BJ (cell line): ENCODE measurements at regions not wholly inside any gene's neighbourhood (a gene's known extent, or its start where the extent isn't known, plus 50 kb on each side); places are given as distances from the start of the nearest gene placed in this dataset.
"Not testable (repeated sequence)": the region's sequence is repeated elsewhere in the genome, so short reads cannot be mapped to it uniquely, and the experiment has no call there.

ENCODE experiments used
- CTCF ChIA-PET: fragments of 350-600 bp; formaldehyde crosslinking; extraction: SDS; loops from one replicate; lab custom pipeline; 2021; ENCODE audit warnings: antibody characterized with exemption, inconsistent platforms; lab: Yijun Ruan, JAX
- POLR2A ChIA-PET: fragments of 300-600 bp; sonication (Branson Sonifier 250); formaldehyde crosslinking; extraction: SDS; loops from one replicate; lab custom pipeline; 2021; ENCODE audit warnings: antibody characterized with exemption; lab: Charles Lee
- DNase-seq: peaks from one replicate; pipeline ENCODE4 v3.0.0-alpha.2; 2011; ENCODE audit warnings: low read depth
- H3K27me3 ChIP-seq: 2 replicates; pipeline ENCODE4 v1.6.0; 2011; ENCODE audit warnings: low read length; ENCODE audit not compliant: control insufficient read depth, insufficient read depth
- H3K36me3 ChIP-seq: 2 replicates; pipeline ENCODE4 v1.5.1; 2011; ENCODE audit warnings: low read length; ENCODE audit not compliant: control insufficient read depth, insufficient read depth
- H3K4me3 ChIP-seq: 2 replicates; pipeline ENCODE4 v1.5.1; 2011; ENCODE audit warnings: low read depth, mild to moderate bottlenecking, control low read depth, low read length
- TF ChIP-seq, protein P1 (sequence below): IDR thresholded peaks from 2 replicates; pipeline ENCODE4 v1.5.1; 2011; ENCODE audit warnings: low read depth, mild to moderate bottlenecking, control low read depth, inconsistent platforms, low read length, moderate library complexity; ENCODE audit not compliant: insufficient read depth

DNA sequence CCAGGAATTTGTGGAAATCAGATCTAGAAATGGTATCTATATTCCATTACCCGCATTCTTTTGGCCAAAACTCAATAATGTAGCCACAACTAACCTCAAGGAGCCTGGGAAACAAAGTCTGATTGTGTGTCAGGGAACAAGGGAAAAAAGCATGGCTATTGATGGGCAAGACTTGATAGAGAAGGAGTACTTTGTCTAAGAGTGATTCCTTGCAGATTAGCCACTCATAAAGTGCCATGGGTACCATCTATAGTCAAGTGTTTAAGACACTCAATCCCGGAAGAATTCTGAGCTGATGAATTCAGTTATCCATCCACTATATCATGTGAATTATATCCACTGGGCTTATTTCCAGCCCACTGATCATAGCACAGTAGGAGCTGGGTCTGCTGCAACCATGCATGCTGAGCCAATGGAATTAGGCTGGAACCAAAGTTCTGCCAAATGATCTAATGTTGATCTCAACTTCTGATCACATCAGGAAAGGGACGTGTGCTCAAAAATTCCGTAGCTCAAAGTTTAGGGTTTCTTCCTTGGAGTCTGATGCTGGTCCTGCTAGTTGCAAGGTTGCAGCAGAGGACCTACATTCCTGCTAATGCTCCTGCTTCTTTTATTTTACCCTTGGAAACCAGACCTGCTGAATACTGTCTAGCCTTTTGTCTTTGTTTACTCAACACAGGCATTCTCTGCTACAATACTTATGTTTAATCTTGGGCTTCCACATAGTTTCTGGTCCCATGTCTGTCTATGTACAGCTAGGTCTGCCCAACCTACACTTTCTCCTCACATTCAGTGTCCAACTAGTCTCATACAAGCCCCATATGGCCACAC, 629.7 kb downstream of the IRS1 start:
- Histone ChIP-seq H3K27me3 (no peaks in the 10 kb centered on the region), H3K4me3 (no peak overlapping the region), H3K36me3 (no peaks in the 10 kb centered on the region)
- ChIA-PET POLR2A (no interaction called here), CTCF (interaction anchor here (1.4 kb wide), 1 partner anchor 9 kb away, joined by 3 read pairs; no protein-coding TSS in a partner anchor)
- DNase-seq, result no peak
- TF ChIP-seq, protein P1, sequence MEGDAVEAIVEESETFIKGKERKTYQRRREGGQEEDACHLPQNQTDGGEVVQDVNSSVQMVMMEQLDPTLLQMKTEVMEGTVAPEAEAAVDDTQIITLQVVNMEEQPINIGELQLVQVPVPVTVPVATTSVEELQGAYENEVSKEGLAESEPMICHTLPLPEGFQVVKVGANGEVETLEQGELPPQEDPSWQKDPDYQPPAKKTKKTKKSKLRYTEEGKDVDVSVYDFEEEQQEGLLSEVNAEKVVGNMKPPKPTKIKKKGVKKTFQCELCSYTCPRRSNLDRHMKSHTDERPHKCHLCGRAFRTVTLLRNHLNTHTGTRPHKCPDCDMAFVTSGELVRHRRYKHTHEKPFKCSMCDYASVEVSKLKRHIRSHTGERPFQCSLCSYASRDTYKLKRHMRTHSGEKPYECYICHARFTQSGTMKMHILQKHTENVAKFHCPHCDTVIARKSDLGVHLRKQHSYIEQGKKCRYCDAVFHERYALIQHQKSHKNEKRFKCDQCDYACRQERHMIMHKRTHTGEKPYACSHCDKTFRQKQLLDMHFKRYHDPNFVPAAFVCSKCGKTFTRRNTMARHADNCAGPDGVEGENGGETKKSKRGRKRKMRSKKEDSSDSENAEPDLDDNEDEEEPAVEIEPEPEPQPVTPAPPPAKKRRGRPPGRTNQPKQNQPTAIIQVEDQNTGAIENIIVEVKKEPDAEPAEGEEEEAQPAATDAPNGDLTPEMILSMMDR, result no peak

DNA sequence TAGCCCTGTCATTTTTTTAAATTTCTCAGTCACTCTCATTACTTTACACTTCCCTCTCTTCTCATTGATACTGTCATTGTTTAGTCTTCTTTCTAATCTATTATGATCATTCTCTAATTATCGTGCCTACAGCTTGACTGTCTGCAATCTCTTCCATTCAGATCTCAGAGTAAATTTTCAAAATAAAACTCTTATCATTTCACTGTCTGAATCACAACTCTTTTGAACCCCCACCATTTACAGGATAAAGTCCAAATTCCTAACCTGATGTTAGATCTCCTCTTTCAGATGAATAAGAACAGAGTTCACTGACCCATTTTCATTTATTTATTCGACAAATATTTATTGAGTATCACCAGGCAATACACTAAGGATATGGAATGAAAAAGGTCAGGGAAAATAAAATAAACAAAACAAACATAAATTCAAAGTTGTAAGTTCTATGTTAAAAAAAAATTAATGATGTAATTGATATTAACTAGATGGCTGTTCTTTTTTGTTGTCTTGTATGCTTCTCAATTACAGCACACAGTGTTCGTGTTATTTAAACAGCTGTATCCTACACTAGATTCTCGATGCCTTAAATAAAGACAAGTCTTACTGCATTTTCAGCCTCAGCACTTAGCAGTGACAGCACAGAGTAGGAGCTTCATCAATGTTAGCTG, 631.0 kb downstream of the IRS1 start:
- DNase-seq, result no peak
- Histone ChIP-seq H3K4me3 (no peak overlapping the region), H3K27me3 (no peaks in the 10 kb centered on the region), H3K36me3 (no peaks in the 10 kb centered on the region)
- TF ChIP-seq, protein P1, result no peak
- POLR2A ChIA-PET, result no interaction called here
- CTCF ChIA-PET, result no interaction called here

DNA sequence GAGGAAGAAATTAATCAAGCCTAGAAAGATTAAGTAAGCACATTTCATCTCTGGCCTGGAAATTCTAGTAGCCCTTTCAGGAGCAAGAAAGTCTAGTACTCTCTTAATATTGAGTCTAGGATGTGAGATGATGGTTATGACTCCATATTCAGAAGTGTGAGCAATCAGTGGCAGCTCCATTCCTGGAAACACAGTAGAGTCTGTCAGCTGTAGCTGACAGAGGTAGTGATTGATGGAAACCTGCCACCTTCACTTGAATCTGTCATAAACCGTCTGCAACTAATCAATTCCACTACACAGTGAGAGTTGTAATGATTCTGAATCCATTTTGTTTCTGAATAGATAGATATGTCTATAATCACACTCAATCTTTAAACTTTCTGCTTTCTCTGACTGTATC, 635.1 kb downstream of the IRS1 start:
- H3K36me3 ChIP-seq, result no peaks in the 10 kb centered on the region
- CTCF ChIA-PET, result no interaction called here
- no peaks in the 10 kb centered on the region for H3K27me3 ChIP-seq
- POLR2A ChIA-PET, result no interaction called here
- TF ChIP-seq, protein P1, result no peak
- no peak overlapping the region for H3K4me3 ChIP-seq
- DNase-seq, result no peak

DNA sequence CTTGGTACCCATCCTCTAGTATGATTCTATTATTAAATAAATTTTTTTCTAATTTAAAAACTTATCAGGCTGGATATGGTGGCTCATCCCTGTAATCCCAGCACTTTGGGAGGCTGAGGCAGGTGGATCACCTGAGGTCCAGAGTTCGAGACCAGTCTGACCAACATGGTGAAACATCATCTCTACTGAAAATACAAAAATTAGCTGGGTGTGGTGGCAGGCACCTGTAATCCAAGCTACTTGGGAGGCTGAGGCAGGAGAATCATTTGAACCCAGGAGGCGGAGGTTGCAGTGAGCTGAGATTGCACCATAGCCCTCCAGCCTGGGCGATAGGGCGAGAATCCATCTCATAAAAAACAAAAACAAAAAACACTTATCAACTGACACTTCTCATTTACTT, 639.0 kb downstream of the IRS1 start:
- H3K36me3 ChIP-seq, DNase-seq, POLR2A ChIA-PET, H3K4me3 ChIP-seq, H3K27me3 ChIP-seq: not testable (repeated sequence)
- CTCF ChIA-PET, result interaction anchor here (0.9 to 1.2 kb wide), 2 partner anchors 10 to 642 kb away, joined by 3 read pairs; no protein-coding TSS in a partner anchor

- ChIA-PET POLR2A (no interaction called here), CTCF (interaction anchor here (0.9 to 1.2 kb wide), 2 partner anchors 11 to 642 kb away, joined by 3 read pairs; no protein-coding TSS in a partner anchor)
- H3K36me3 ChIP-seq, result no peaks in the 10 kb centered on the region
- no peaks in the 10 kb centered on the region for H3K27me3 ChIP-seq
- H3K4me3 ChIP-seq, result no peak overlapping the region
- DNase-seq, result no peak
- TF ChIP-seq, protein P1, result no peak
These were observed 639.6 kb downstream of the IRS1 start for GRCh38 chr2:226159875-226160479.
